ENCODE measurements at regions not wholly inside any gene's neighbourhood (a gene's known extent, or its start where the extent isn't known, plus 50 kb on each side); places are given as distances from the start of the nearest gene placed in this dataset.

- Mint-ChIP-seq H3K4me3 (no peak overlapping the region), H3K27ac (no peak overlapping the region)
- no peak overlapping the region for H3K27ac ChIP-seq (ENCODE audit: low read depth in 1 of 2, low read length in 2 of 2)
These were observed 73.8 kb upstream of the ZNF281 start for GRCh38 chr1:200483491-200484143.

GRCh38 chr1:200480964-200481363 is 71.1 kb upstream of the ZNF281 start:
- Mint-ChIP-seq H3K36me3 (ENCODE audit: low read depth) (no peaks in the 10 kb centered on the region), H3K4me3 (no peak overlapping the region), H3K9me3 (no peaks in the 10 kb centered on the region), H3K27me3 (no peaks in the 10 kb centered on the region), H3K4me1 (ENCODE audit: low read depth) (no peaks in the 10 kb centered on the region), H3K27ac (no peak overlapping the region)
- no peaks in the 10 kb centered on the region for H3K36me3 ChIP-seq (ENCODE audit: insufficient read depth, low read length)
- no peak for TF ChIP-seq CTCF (IDR thresholded peaks at IDR 0.05)
- DNase-seq (no peak), ATAC-seq (ENCODE audit: poor library complexity) (no peak)
- H3K4me3 ChIP-seq (ENCODE audit: low read length) = no peak overlapping the region
- no peak overlapping the region for H3K27ac ChIP-seq (ENCODE audit: low read depth in 1 of 2, low read length in 2 of 2)
- H3K27me3 ChIP-seq (ENCODE audit: control insufficient read depth in 1 of 2, insufficient read depth in 2 of 2, low read length in 2 of 2) = peaks cover 0 to 2% of the 10 kb centered on the region in 2 experiments
- POLR2A ChIA-PET = no interaction called here
- intact Hi-C loops (cut with DNase I, micrococcal nuclease) = no loop called here
- H3K4me1 ChIP-seq (ENCODE audit: insufficient read depth, low read length) = peaks cover 6% of the 10 kb centered on the region
- CTCF ChIA-PET = no interaction called here
- H3K9me3 ChIP-seq (ENCODE audit: control insufficient read depth in 1 of 2, insufficient read depth in 1 of 2, low read length in 2 of 2) = peaks cover 0 to 7% of the 10 kb centered on the region in 2 experiments

More at GRCh38 chr1:200483491-200484143, 73.8 kb upstream of the ZNF281 start:
- ATAC-seq (ENCODE audit: poor library complexity) = peak; percentile 72
- Histone ChIP-seq H3K4me1 (ENCODE audit: insufficient read depth, low read length) (peaks cover 10% of the 10 kb centered on the region), H3K36me3 (ENCODE audit: insufficient read depth, low read length) (no peaks in the 10 kb centered on the region), H3K9me3 (ENCODE audit: control insufficient read depth in 1 of 2, insufficient read depth in 1 of 2, low read length in 2 of 2) (peaks cover 0 to 7% of the 10 kb centered on the region in 2 experiments), H3K4me3 (ENCODE audit: low read length) (no peak overlapping the region), H3K27me3 (ENCODE audit: control insufficient read depth in 1 of 2, insufficient read depth in 2 of 2, low read length in 2 of 2) (peaks cover 0 to 2% of the 10 kb centered on the region in 2 experiments)
- Mint-ChIP-seq H3K9me3 (no peaks in the 10 kb centered on the region), H3K27me3 (no peaks in the 10 kb centered on the region), H3K4me1 (ENCODE audit: low read depth) (no peaks in the 10 kb centered on the region), H3K36me3 (ENCODE audit: low read depth) (no peaks in the 10 kb centered on the region)
- intact Hi-C loops (cut with DNase I, micrococcal nuclease) = no loop called here
- DNase-seq = peak in 5 of 14 experiments; percentile 9 to 57 (median 35)
- POLR2A ChIA-PET = no interaction called here
- no peak for TF ChIP-seq CTCF (IDR thresholded peaks at IDR 0.05)
- CTCF ChIA-PET = no interaction called here

- no peak for TF ChIP-seq CTCF (IDR thresholded peaks at IDR 0.05)
- ChIA-PET POLR2A (no interaction called here), CTCF (no interaction called here)
- no peak overlapping the region for H3K27ac Mint-ChIP-seq
- Histone ChIP-seq H3K4me3 (ENCODE audit: low read length) (no peak overlapping the region), H3K27me3 (ENCODE audit: control insufficient read depth in 1 of 2, insufficient read depth in 2 of 2, low read length in 2 of 2) (peaks cover 0 to 2% of the 10 kb centered on the region in 2 experiments), H3K4me1 (ENCODE audit: insufficient read depth, low read length) (peaks cover 6% of the 10 kb centered on the region), H3K27ac (ENCODE audit: low read depth in 1 of 2, low read length in 2 of 2) (no peak overlapping the region), H3K36me3 (ENCODE audit: insufficient read depth, low read length) (no peaks in the 10 kb centered on the region), H3K9me3 (ENCODE audit: control insufficient read depth in 1 of 2, insufficient read depth in 1 of 2, low read length in 2 of 2) (peaks cover 0 to 7% of the 10 kb centered on the region in 2 experiments)
- no peaks in the 10 kb centered on the region for H3K27me3 Mint-ChIP-seq
- H3K4me1 Mint-ChIP-seq (ENCODE audit: low read depth) = no peaks in the 10 kb centered on the region
- no peak overlapping the region for H3K4me3 Mint-ChIP-seq
- DNase-seq = no peak
- H3K9me3 Mint-ChIP-seq = no peaks in the 10 kb centered on the region
- H3K36me3 Mint-ChIP-seq (ENCODE audit: low read depth) = no peaks in the 10 kb centered on the region
- intact Hi-C loops (cut with DNase I, micrococcal nuclease) = no loop called here
- ATAC-seq (ENCODE audit: poor library complexity) = no peak
These were observed 70.0 kb upstream of the ZNF281 start for GRCh38 chr1:200479816-200480215.

All from CD4-positive, alpha-beta T cell (primary cell).